HEK293T (cell line): ENCODE measurements at regions not wholly inside any gene's neighbourhood (a gene's known extent, or its start where the extent isn't known, plus 50 kb on each side); places are given as distances from the start of the nearest gene placed in this dataset.

Experiments
- CTCF ChIA-PET: fragments of 350-600 bp; formaldehyde crosslinking; extraction: SDS; loops from one replicate; lab custom pipeline; 2021; ENCODE audit warnings: antibody characterized with exemption, inconsistent platforms; lab: Yijun Ruan, JAX
- POLR2A ChIA-PET: fragments of 350-600 bp; formaldehyde crosslinking; extraction: SDS; loops from one replicate; lab custom pipeline; 2020; ENCODE audit warnings: antibody characterized with exemption, inconsistent platforms; lab: Yijun Ruan, JAX
- DNase-seq: peaks from one replicate; pipeline ENCODE4 v3.0.0; 2012; ENCODE audit warnings: mixed read lengths; ENCODE audit errors: extremely low spot score
- ARNT ChIP-seq: fragments of 450-650 bp; IDR thresholded peaks from 2 replicates; pipeline ENCODE4 v1.6.1; 2017; ENCODE audit warnings: mild to moderate bottlenecking
- BHLHE40 ChIP-seq: fragments of 450-650 bp; IDR thresholded peaks from 2 replicates; pipeline ENCODE4 v1.6.1; 2016; ENCODE audit warnings: mild to moderate bottlenecking, moderate library complexity, borderline replicate concordance
- CTBP1 ChIP-seq: fragments of 450-650 bp; IDR thresholded peaks from 2 replicates; pipeline ENCODE4 v1.6.1; 2016; ENCODE audit warnings: borderline replicate concordance
- ELF4 ChIP-seq: fragments of 450-650 bp; IDR thresholded peaks from 2 replicates; pipeline ENCODE4 v1.6.1; 2017; ENCODE audit warnings: antibody characterized with exemption
- FOXA1 ChIP-seq: fragments of 450-650 bp; IDR thresholded peaks from 2 replicates; pipeline ENCODE4 v1.6.1; 2016; ENCODE audit warnings: mild to moderate bottlenecking
- FOXK2 ChIP-seq: fragments of 450-650 bp; IDR thresholded peaks from 2 replicates; pipeline ENCODE4 v1.6.1; 2016; ENCODE audit warnings: mild to moderate bottlenecking
- FOXM1 ChIP-seq: fragments of 450-650 bp; IDR thresholded peaks from 2 replicates; pipeline ENCODE4 v1.6.1; 2017; ENCODE audit warnings: mild to moderate bottlenecking, borderline replicate concordance
- HDGF ChIP-seq: fragments of 450-650 bp; IDR thresholded peaks from 2 replicates; pipeline ENCODE4 v1.6.1; 2017; ENCODE audit warnings: antibody characterized with exemption, borderline replicate concordance
- L3MBTL2 ChIP-seq: fragments of 450-650 bp; conservative IDR thresholded peaks from 2 replicates; pipeline ENCODE4 v1.6.1; 2016; ENCODE audit warnings: mild to moderate bottlenecking
- LEF1 ChIP-seq: fragments of 450-650 bp; IDR thresholded peaks from 2 replicates; pipeline ENCODE4 v1.6.1; 2017; ENCODE audit warnings: mild to moderate bottlenecking, borderline replicate concordance
- NFRKB ChIP-seq: fragments of 450-650 bp; IDR thresholded peaks from 2 replicates; pipeline ENCODE4 v1.6.1; 2016; ENCODE audit warnings: mild to moderate bottlenecking, moderate library complexity
- PKNOX1 ChIP-seq: fragments of 450-650 bp; IDR thresholded peaks from 2 replicates; pipeline ENCODE4 v1.6.1; 2016
- SP1 ChIP-seq: fragments of 450-650 bp; IDR thresholded peaks from 2 replicates; pipeline ENCODE4 v1.6.1; 2017
- SUZ12 ChIP-seq: fragments of 450-650 bp; IDR thresholded peaks from 2 replicates; pipeline ENCODE4 v1.6.1; 2016; ENCODE audit warnings: mild to moderate bottlenecking
- TARDBP ChIP-seq: fragments of 450-650 bp; IDR thresholded peaks from 2 replicates; pipeline ENCODE4 v1.6.1; 2016
- ZNF384 ChIP-seq: fragments of 450-650 bp; IDR thresholded peaks from 2 replicates; pipeline ENCODE4 v1.6.1; 2016

GRCh38 chr5:68450245-68450852 lies 234.8 kb downstream of the PIK3R1 start:
- ChIA-PET CTCF (no interaction called here), POLR2A (no interaction called here)
- TF ChIP-seq ARNT (no peak), SP1 (no peak), BHLHE40 (no peak), FOXK2 (no peak), FOXA1 (no peak), L3MBTL2 (no peak), LEF1 (no peak), NFRKB (no peak), ZNF384 (no peak), CTBP1 (no peak), PKNOX1 (no peak), SUZ12 (no peak)
- DNase-seq: no peak

GRCh38 chr5:68452286-68452685 lies 236.7 kb downstream of the PIK3R1 start:
- CTCF ChIA-PET: no interaction called here
- TF ChIP-seq ZNF384: no peak
- TF ChIP-seq FOXA1: no peak
- TF ChIP-seq ARNT: no peak
- no peak for TF ChIP-seq TARDBP
- no peak for TF ChIP-seq LEF1
- TF ChIP-seq BHLHE40: no peak
- no peak for TF ChIP-seq PKNOX1
- TF ChIP-seq SUZ12: no peak
- no peak for TF ChIP-seq L3MBTL2
- no peak for TF ChIP-seq FOXK2
- TF ChIP-seq NFRKB: no peak
- no peak for TF ChIP-seq CTBP1
- TF ChIP-seq ELF4: no peak
- TF ChIP-seq FOXM1: no peak
- DNase-seq: no peak
- POLR2A ChIA-PET: no interaction called here

- no peak for TF ChIP-seq L3MBTL2
- no peak for TF ChIP-seq ELF4
- TF ChIP-seq CTBP1: no peak
- no peak for TF ChIP-seq SP1
- TF ChIP-seq SUZ12: no peak
- TF ChIP-seq TARDBP: no peak
- TF ChIP-seq PKNOX1: no peak
- no peak for TF ChIP-seq LEF1
- TF ChIP-seq ZNF384: no peak
- no peak for TF ChIP-seq ARNT
- no peak for TF ChIP-seq FOXK2
- no peak for TF ChIP-seq HDGF
- TF ChIP-seq NFRKB: no peak
- TF ChIP-seq FOXM1: no peak
- TF ChIP-seq BHLHE40: no peak
- no peak for TF ChIP-seq FOXA1
- CTCF ChIA-PET: no interaction called here
- no peak for DNase-seq
- POLR2A ChIA-PET: no interaction called here
These were observed 238.6 kb downstream of the PIK3R1 start for GRCh38 chr5:68454172-68454571.

DNA sequence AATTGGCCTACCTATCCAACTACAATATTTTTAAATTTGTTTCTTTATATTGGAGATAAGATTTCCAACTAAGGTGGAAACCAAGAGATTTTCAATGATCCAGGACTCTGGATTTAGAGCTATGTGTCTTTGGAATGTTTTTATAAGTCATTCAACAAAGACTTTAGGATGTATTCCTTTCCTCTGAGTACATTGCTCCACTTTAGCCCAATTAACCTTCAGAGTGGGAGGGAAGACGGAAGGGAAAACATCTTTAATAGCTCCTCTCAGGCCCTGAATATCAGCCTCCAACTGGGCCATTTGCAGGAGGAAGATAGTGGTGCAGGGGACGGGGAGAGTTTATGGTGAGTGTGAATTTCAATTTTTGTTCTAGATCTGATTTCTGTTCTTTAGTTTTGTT lies 239.2 kb downstream of the PIK3R1 start:
- POLR2A ChIA-PET: interaction anchor here (1.0 kb wide), 1 partner anchor 166 kb away, joined by 3 read pairs; no protein-coding TSS in a partner anchor
- TF ChIP-seq ZNF384 (no peak), NFRKB (no peak)
- CTCF ChIA-PET: no interaction called here
- DNase-seq: no peak

DNA sequence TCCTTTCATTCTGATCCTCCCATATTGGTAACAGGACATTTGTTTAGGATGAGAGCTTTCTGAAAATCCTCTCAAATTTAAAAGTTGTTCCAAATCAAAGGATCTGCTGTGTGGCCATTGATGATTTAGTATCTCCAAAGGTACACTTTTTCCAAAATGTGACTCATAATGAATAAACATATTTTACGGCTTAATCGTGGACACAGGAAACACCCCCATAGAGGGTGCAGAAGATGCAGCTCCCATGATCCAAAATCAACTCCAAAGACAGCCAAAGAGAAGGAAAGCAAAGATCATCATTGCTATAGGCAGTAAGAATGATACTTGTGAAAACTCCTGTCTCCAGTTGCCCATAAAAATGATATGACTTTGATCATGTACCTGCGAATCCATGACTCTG lies 239.7 kb downstream of the PIK3R1 start:
- ChIA-PET POLR2A (interaction anchor here (1.0 kb wide), 1 partner anchor 167 kb away, joined by 3 read pairs; no protein-coding TSS in a partner anchor), CTCF (no interaction called here)
- TF ChIP-seq FOXA1: no peak
- no peak for TF ChIP-seq FOXK2
- TF ChIP-seq BHLHE40: no peak
- no peak for TF ChIP-seq HDGF
- TF ChIP-seq LEF1: no peak
- no peak for TF ChIP-seq PKNOX1
- no peak for TF ChIP-seq CTBP1
- no peak for TF ChIP-seq SP1
- TF ChIP-seq TARDBP: no peak
- TF ChIP-seq ELF4: no peak
- TF ChIP-seq ZNF384: no peak
- TF ChIP-seq ARNT: no peak
- no peak for TF ChIP-seq FOXM1
- no peak for TF ChIP-seq L3MBTL2
- TF ChIP-seq NFRKB: no peak
- DNase-seq: no peak
